Trophoblast cell (in vitro differentiated cells and primary cell): ENCODE measurements at regions not wholly inside any gene's neighbourhood (a gene's known extent, or its start where the extent isn't known, plus 50 kb on each side); places are given as distances from the start of the nearest gene placed in this dataset.

ENCODE experiments used
- DNase-seq, 2 donors: peaks; one replicate each; pipeline ENCODE4 v3.0.0-alpha.2; 2016
- H2AFZ ChIP-seq: 2 replicates; pipeline ENCODE4 v1.6.1; 2013; ENCODE audit warnings: low read length, moderate library complexity, mild to moderate bottlenecking; ENCODE audit not compliant: insufficient read depth, poor library complexity
- H2AK5ac ChIP-seq: 2 replicates; pipeline ENCODE4 v1.6.1; 2013; ENCODE audit warnings: mild to moderate bottlenecking, low read length
- H2BK120ac ChIP-seq: 2 replicates; pipeline ENCODE4 v1.6.1; 2013; ENCODE audit warnings: low read length, mild to moderate bottlenecking, moderate library complexity; ENCODE audit not compliant: insufficient read depth, poor library complexity
- H2BK12ac ChIP-seq: 2 replicates; pipeline ENCODE4 v1.6.1; 2013; ENCODE audit warnings: mild to moderate bottlenecking, low read length, moderate library complexity
- H2BK5ac ChIP-seq: 2 replicates; pipeline ENCODE4 v1.6.1; 2013; ENCODE audit warnings: low read length, low read depth, moderate library complexity, mild to moderate bottlenecking; ENCODE audit not compliant: poor library complexity
- H3K14ac ChIP-seq: 2 replicates; pipeline ENCODE4 v1.6.1; 2013; ENCODE audit warnings: mild to moderate bottlenecking, low read length
- H3K18ac ChIP-seq: 2 replicates; pipeline ENCODE4 v1.6.1; 2013; ENCODE audit warnings: mild to moderate bottlenecking, low read length
- H3K23ac ChIP-seq: 2 replicates; pipeline ENCODE4 v1.6.1; 2013; ENCODE audit warnings: low read length
- H3K27ac ChIP-seq: 2 replicates; pipeline ENCODE4 v1.5.1; 2013; ENCODE audit warnings: low read depth, mild to moderate bottlenecking, inconsistent platforms, low read length, moderate library complexity
- H3K27me3 ChIP-seq: 2 replicates; pipeline ENCODE4 v1.6.1; 2013; ENCODE audit warnings: inconsistent platforms, mild to moderate bottlenecking, low read length, moderate library complexity; ENCODE audit not compliant: insufficient read depth
- H3K36me3 ChIP-seq, 2 experiments: 1 replicate in 1 of 2; 2 replicates in 1 of 2; pipeline ENCODE4 v1.6.1; 2013; ENCODE audit warnings: low read length in 2 of 2, mild to moderate bottlenecking in 2 of 2, moderate library complexity in 1 of 2; ENCODE audit not compliant: insufficient read depth in 2 of 2, control insufficient read depth in 1 of 2
- H3K4ac ChIP-seq: 2 replicates; pipeline ENCODE4 v1.6.1; 2013; ENCODE audit warnings: low read depth, mild to moderate bottlenecking, low read length, moderate library complexity
- H3K4me1 ChIP-seq, 2 experiments: 1 replicate in 1 of 2; 2 replicates in 1 of 2; pipeline ENCODE4 v1.6.1; 2013; ENCODE audit warnings: low read length in 2 of 2, mild to moderate bottlenecking in 2 of 2, moderate library complexity in 1 of 2; ENCODE audit not compliant: insufficient read depth in 2 of 2, control insufficient read depth in 1 of 2
- H3K4me2 ChIP-seq: 2 replicates; pipeline ENCODE4 v1.6.1; 2013; ENCODE audit warnings: inconsistent platforms, mild to moderate bottlenecking, low read length, moderate library complexity
- H3K4me3 ChIP-seq: 2 replicates; pipeline ENCODE4 v1.5.1; 2013; ENCODE audit warnings: mild to moderate bottlenecking, low read depth, low read length, inconsistent platforms
- H3K79me1 ChIP-seq: one replicate; pipeline ENCODE4 v1.6.1; 2013; ENCODE audit warnings: low read length
- H3K79me2 ChIP-seq: 2 replicates; pipeline ENCODE4 v1.6.1; 2013; ENCODE audit warnings: low read length, mild to moderate bottlenecking; ENCODE audit not compliant: control insufficient read depth, insufficient read depth, poor library complexity
- H3K9ac ChIP-seq: 2 replicates; pipeline ENCODE4 v1.6.1; 2013; ENCODE audit warnings: mild to moderate bottlenecking, low read length
- H3K9me3 ChIP-seq: 2 replicates; pipeline ENCODE4 v1.6.1; 2013; ENCODE audit warnings: low read depth, mild to moderate bottlenecking, control low read depth, inconsistent platforms, low read length; ENCODE audit not compliant: insufficient read depth
- H4K12ac ChIP-seq: 2 replicates; pipeline ENCODE4 v1.6.1; 2013; ENCODE audit warnings: low read depth, mild to moderate bottlenecking, low read length, moderate library complexity
- H4K8ac ChIP-seq: 2 replicates; pipeline ENCODE4 v1.6.1; 2013; ENCODE audit warnings: low read depth, mild to moderate bottlenecking, low read length, moderate library complexity
- H4K91ac ChIP-seq: one replicate; pipeline ENCODE4 v1.6.1; 2013; ENCODE audit warnings: low read depth, mild to moderate bottlenecking, low read length, moderate library complexity
- WGBS: extraction: QIAGEN DNeasy Blood & Tissue Kit; methylation state at CpG from one replicate; pipeline ENCODE4 v1.1.7; 2013; ENCODE audit warnings: missing lambda C conversion rate; ENCODE audit not compliant: insufficient read length, insufficient coverage; ENCODE audit errors: extremely low coverage; 5-methylcytosine and 5-hydroxymethylcytosine counted together

DNA sequence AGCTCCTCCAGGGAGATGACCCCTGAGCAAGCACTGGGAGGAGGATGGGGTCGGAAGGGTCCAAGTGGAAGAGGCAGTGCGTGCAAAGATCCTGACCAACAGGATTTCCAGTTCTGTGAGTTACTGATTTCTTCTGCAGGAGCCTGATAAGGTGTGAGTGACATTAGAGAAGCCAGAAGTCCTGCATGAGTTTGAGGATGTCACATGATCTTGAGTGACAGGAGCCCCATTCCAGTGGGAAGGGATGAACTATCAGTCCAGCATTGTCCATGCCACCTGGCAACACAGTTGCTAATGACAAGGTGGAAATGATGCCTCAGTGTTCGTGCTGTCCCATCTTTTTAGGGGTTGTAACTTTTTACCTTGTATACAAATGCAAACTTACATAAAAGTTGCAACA is 285.1 kb upstream of the HDAC4 start:
- DNase-seq, result no peak
- Histone ChIP-seq H3K36me3 (no peaks in the 10 kb centered on the region), H2AK5ac (no peak overlapping the region)

GRCh38 chr2:239685556-239685955 is 284.7 kb upstream of the HDAC4 start:
- DNase-seq, result no peak
- H3K4me1 ChIP-seq, result no peaks in the 10 kb centered on the region
- H3K4me2 ChIP-seq, result no peak overlapping the region
- H3K14ac ChIP-seq, result no peak overlapping the region
- H3K4me3 ChIP-seq, result no peak overlapping the region
- no peak overlapping the region for H2BK5ac ChIP-seq
- no peak overlapping the region for H3K18ac ChIP-seq
- H3K23ac ChIP-seq, result no peak overlapping the region
- H3K27me3 ChIP-seq, result no peaks in the 10 kb centered on the region
- H3K79me2 ChIP-seq, result no peaks in the 10 kb centered on the region
- H2BK120ac ChIP-seq, result no peak overlapping the region
- H2AK5ac ChIP-seq, result no peak overlapping the region
- H4K91ac ChIP-seq, result no peak overlapping the region
- peaks cover 2% of the 10 kb centered on the region for H3K9me3 ChIP-seq
- H2AFZ ChIP-seq, result no peak overlapping the region
- H3K9ac ChIP-seq, result no peak overlapping the region
- no peak overlapping the region for H3K27ac ChIP-seq
- H4K8ac ChIP-seq, result no peak overlapping the region
- no peak overlapping the region for H3K4ac ChIP-seq
- H4K12ac ChIP-seq, result no peak overlapping the region
- H3K79me1 ChIP-seq, result no peaks in the 10 kb centered on the region
- no peaks in the 10 kb centered on the region for H3K36me3 ChIP-seq
- no peak overlapping the region for H2BK12ac ChIP-seq
- WGBS, result no CpG with 5 or more reads among the region's 8 CpGs

More for the DNA sequence above, 285.1 kb upstream of the HDAC4 start:
- Histone ChIP-seq H3K4me1 (no peaks in the 10 kb centered on the region), H2BK5ac (no peak overlapping the region), H4K12ac (no peak overlapping the region), H3K9ac (no peak overlapping the region), H3K79me2 (no peaks in the 10 kb centered on the region), H3K9me3 (peaks cover 2% of the 10 kb centered on the region), H2BK12ac (no peak overlapping the region), H3K27me3 (no peaks in the 10 kb centered on the region), H3K18ac (no peak overlapping the region), H3K4me2 (no peak overlapping the region), H3K4ac (no peak overlapping the region), H4K91ac (no peak overlapping the region), H3K27ac (no peak overlapping the region), H3K14ac (no peak overlapping the region), H2AFZ (no peak overlapping the region), H3K79me1 (no peaks in the 10 kb centered on the region), H3K23ac (no peak overlapping the region), H4K8ac (no peak overlapping the region), H2BK120ac (no peak overlapping the region), H3K4me3 (no peak overlapping the region)
- WGBS, result no CpG with 5 or more reads among the region's 3 CpGs

GRCh38 chr2:239684996-239685395 is 284.2 kb upstream of the HDAC4 start:
- H3K4me2 ChIP-seq, result no peak overlapping the region
- no peaks in the 10 kb centered on the region for H3K27me3 ChIP-seq
- H4K91ac ChIP-seq, result no peak overlapping the region
- H3K27ac ChIP-seq, result no peak overlapping the region
- no CpG with 5 or more reads among the region's 4 CpGs for WGBS
- no peak overlapping the region for H3K23ac ChIP-seq
- no peaks in the 10 kb centered on the region for H3K4me1 ChIP-seq
- H3K9ac ChIP-seq, result no peak overlapping the region
- no peak overlapping the region for H3K18ac ChIP-seq
- no peak overlapping the region for H3K14ac ChIP-seq
- no peak overlapping the region for H3K4ac ChIP-seq
- no peaks in the 10 kb centered on the region for H3K79me1 ChIP-seq
- H3K4me3 ChIP-seq, result no peak overlapping the region
- H2BK120ac ChIP-seq, result no peak overlapping the region
- no peaks in the 10 kb centered on the region for H3K36me3 ChIP-seq
- H2BK12ac ChIP-seq, result no peak overlapping the region
- peaks cover 2% of the 10 kb centered on the region for H3K9me3 ChIP-seq
- no peaks in the 10 kb centered on the region for H3K79me2 ChIP-seq
- H2AK5ac ChIP-seq, result no peak overlapping the region
- no peak overlapping the region for H2AFZ ChIP-seq
- H4K12ac ChIP-seq, result no peak overlapping the region
- no peak overlapping the region for H4K8ac ChIP-seq
- no peak overlapping the region for H2BK5ac ChIP-seq
- DNase-seq, result no peak

GRCh38 chr2:239684271-239684810 is 283.5 kb upstream of the HDAC4 start:
- H3K23ac ChIP-seq, result no peak overlapping the region
- DNase-seq, result no peak
- H3K36me3 ChIP-seq, result no peaks in the 10 kb centered on the region
- H3K4me2 ChIP-seq, result no peak overlapping the region
- no peak overlapping the region for H3K9ac ChIP-seq
- H2BK5ac ChIP-seq, result no peak overlapping the region
- H3K79me1 ChIP-seq, result no peaks in the 10 kb centered on the region
- H3K4me1 ChIP-seq, result no peaks in the 10 kb centered on the region
- no peak overlapping the region for H2AFZ ChIP-seq
- H2BK120ac ChIP-seq, result no peak overlapping the region
- no CpG with 5 or more reads among the region's 6 CpGs for WGBS
- no peaks in the 10 kb centered on the region for H3K27me3 ChIP-seq
- no peak overlapping the region for H3K4ac ChIP-seq
- H3K18ac ChIP-seq, result no peak overlapping the region
- no peak overlapping the region for H2AK5ac ChIP-seq
- no peak overlapping the region for H4K8ac ChIP-seq
- no peak overlapping the region for H4K91ac ChIP-seq
- peaks cover 2% of the 10 kb centered on the region for H3K9me3 ChIP-seq
- H4K12ac ChIP-seq, result no peak overlapping the region
- no peak overlapping the region for H3K14ac ChIP-seq
- no peak overlapping the region for H3K27ac ChIP-seq
- H3K4me3 ChIP-seq, result no peak overlapping the region
- no peaks in the 10 kb centered on the region for H3K79me2 ChIP-seq
- H2BK12ac ChIP-seq, result no peak overlapping the region
